CD4-positive, alpha-beta T cell treated with Interleukin-12 subunit alpha and Interleukin-12 subunit beta, for 1 hour (primary cell): ENCODE measurements at regions not wholly inside any gene's neighbourhood (a gene's known extent, or its start where the extent isn't known, plus 50 kb on each side); places are given as distances from the start of the nearest gene placed in this dataset.

Experiments used
- DNase-seq: peaks from one replicate; pipeline ENCODE4 v3.0.0-alpha.2; 2020

GRCh38 chr5:120016717-120017382, 387.5 kb downstream of the FAM170A start:
- DNase-seq = no peak

GRCh38 chr5:120017513-120017912, 388.2 kb downstream of the FAM170A start:
- no peak for DNase-seq

GRCh38 chr5:120035181-120035580, 405.8 kb downstream of the FAM170A start:
- DNase-seq = no peak

- no peak for DNase-seq
These were observed 406.6 kb downstream of the FAM170A start for GRCh38 chr5:120035815-120036577.

GRCh38 chr5:120037451-120037850, 408.1 kb downstream of the FAM170A start:
- no peak for DNase-seq

GRCh38 chr5:120039111-120039510, 409.8 kb downstream of the FAM170A start:
- DNase-seq = no peak

- no peak for DNase-seq
These were observed 414.1 kb downstream of the FAM170A start for GRCh38 chr5:120043431-120043830.

GRCh38 chr5:120052916-120053828, 410.9 kb upstream of the PRR16 start:
- DNase-seq = no peak

- no peak for DNase-seq
These were observed 410.3 kb upstream of the PRR16 start for GRCh38 chr5:120053841-120054240.

- no peak for DNase-seq
These were observed 408.2 kb upstream of the PRR16 start for GRCh38 chr5:120055858-120056257.

- no peak for DNase-seq
These were observed 401.6 kb upstream of the PRR16 start for GRCh38 chr5:120062515-120062917.

GRCh38 chr5:120072068-120072761, 391.9 kb upstream of the PRR16 start:
- DNase-seq = no peak

GRCh38 chr5:120073722-120074121, 390.4 kb upstream of the PRR16 start:
- DNase-seq = no peak

GRCh38 chr5:120080781-120081180, 383.3 kb upstream of the PRR16 start:
- DNase-seq = no peak

GRCh38 chr5:120082316-120083068, 381.6 kb upstream of the PRR16 start:
- no peak for DNase-seq

- DNase-seq = no peak
These were observed 380.1 kb upstream of the PRR16 start for GRCh38 chr5:120083851-120084542.

- no peak for DNase-seq
These were observed 379.6 kb upstream of the PRR16 start for GRCh38 chr5:120084543-120084870.

- DNase-seq = no peak
These were observed 378.0 kb upstream of the PRR16 start for GRCh38 chr5:120086081-120086480.

GRCh38 chr5:120088412-120088811, 375.7 kb upstream of the PRR16 start:
- DNase-seq = no peak

- no peak for DNase-seq
These were observed 375.3 kb upstream of the PRR16 start for GRCh38 chr5:120088836-120089235.

- DNase-seq = no peak
These were observed 372.6 kb upstream of the PRR16 start for GRCh38 chr5:120091376-120091948.
